Pancreas (tissue), 10 donors: ENCODE measurements at regions not wholly inside any gene's neighbourhood (a gene's known extent, or its start where the extent isn't known, plus 50 kb on each side); places are given as distances from the start of the nearest gene placed in this dataset.

ENCODE experiments used
- ATAC-seq, 4 donors: fragments of 200-7000 bp; cut with Tn5 transposase; one replicate each; pipeline versions ENCODE4 v1.8.0 to v1.9.1; 2020; ENCODE audit warnings: mild to moderate bottlenecking in 4 of 4, moderate library complexity in 4 of 4
- DNase-seq, 6 donors: peaks; one replicate each; pipeline ENCODE4 v3.0.0-alpha.2; 2020
- FAIRE-seq: peaks from 2 replicates; lab custom pipeline; 2012; peaks lifted over from hg19 to GRCh38; lab: Jason Lieb, UNC
- H3K27ac ChIP-seq, 4 donors: fragments of 200-600 bp; sonication (generic); 1 replicate in 3 of 4; 2 replicates in 1 of 4; pipeline versions ENCODE4 v1.5.0 to v1.8.0; 2020
- H3K27me3 ChIP-seq, 4 donors: fragments of 200-600 bp; one replicate each; pipeline ENCODE4 v1.8.0; 2021
- H3K36me3 ChIP-seq, 3 donors: fragments of 200-600 bp; sonication (generic) in 1 of 3; one replicate each; pipeline versions ENCODE4 v1.5.0 to v1.8.0; 2020 to 2021
- H3K4me1 ChIP-seq, 3 donors: fragments of 200-600 bp; one replicate each; pipeline ENCODE4 v1.8.0; 2021
- H3K4me3 ChIP-seq, 4 donors: fragments of 200-600 bp; sonication (generic) in 2 of 4; one replicate each; pipeline versions ENCODE4 v1.5.0 to v1.8.0; 2020 to 2021
- H3K9me3 ChIP-seq, 4 donors: fragments of 200-600 bp; one replicate each; pipeline ENCODE4 v1.8.0; 2021
- CTCF ChIP-seq, 4 donors: fragments of 200-600 bp; sonication (generic) in 3 of 4; IDR thresholded peaks; one replicate each; pipeline versions ENCODE4 v1.5.0 to v1.8.0; 2021; ENCODE audit warnings: antibody characterized with exemption in 4 of 4
- WGBS, 2 donors: extraction: QIAGEN DNeasy Blood & Tissue Kit; methylation state at CpG; one replicate each; pipeline ENCODE4 v1.1.7; 2013; 5-methylcytosine and 5-hydroxymethylcytosine counted together
- intact Hi-C, 3 donors: fragments of 100-400 bp; cut with DNase I; formaldehyde crosslinking; loops; one replicate each; pipeline versions ENCODE4 v1.11.1 to v1.14.2; 2022
- donor health status: healthy with polysubstance abuse.
- donor health status: DM: no; HTN: no; CAD: no; lungs with moderate emphysema.
- donor health status: DM: no; HTN: no; CAD: no.
- donor health status: control.
- donor health status: control.
- donor health status: Bipolar disorder and iron deficiency.
- donor health status: DM: yes; HTN: yes; CAD: no.
- donor health status: DM: no; HTN: no; CAD: no.
- donor health status: DM: no; HTN: no; CAD: no.
- donor health status: DM: yes; HTN: yes; CAD: no.

- H3K27me3 ChIP-seq = peaks cover 0 to 17% (median 5%) of the 10 kb centered on the region in 4 donors
- ATAC-seq (peak; percentile 38 to 73 (median 61)), FAIRE-seq (no peak), DNase-seq (peak in 2 of 6 donors; percentile 36 to 74)
- H3K4me3 ChIP-seq = peak overlapping the region in 3 of 4 donors; percentile 29 to 42 (median 32)
- no peaks in the 10 kb centered on the region for H3K4me1 ChIP-seq
- no peaks in the 10 kb centered on the region for H3K36me3 ChIP-seq
- intact Hi-C loops = no loop called here
- WGBS, 2 donors = 2 to 7% methylated on average over 50 to 63 of the region's 63 CpGs
- no peak for TF ChIP-seq CTCF (IDR thresholded peaks at IDR 0.05)
- H3K27ac ChIP-seq = no peak overlapping the region
- H3K9me3 ChIP-seq = no peaks in the 10 kb centered on the region
Observed at GRCh38 chr14:103273145-103273744, 60.8 kb upstream of the EIF5 start.

GRCh38 chr14:103273745-103274615, 60.1 kb upstream of the EIF5 start:
- FAIRE-seq (no peak), ATAC-seq (peak in 2 of 4 donors; percentile 19 to 31), DNase-seq (no peak)
- H3K4me3 ChIP-seq = peak overlapping the region in 3 of 4 donors; percentile 29 to 42 (median 32)
- no peak for TF ChIP-seq CTCF (IDR thresholded peaks at IDR 0.05)
- peaks cover 0 to 17% (median 5%) of the 10 kb centered on the region in 4 donors for H3K27me3 ChIP-seq
- H3K4me1 ChIP-seq = no peaks in the 10 kb centered on the region
- H3K9me3 ChIP-seq = no peaks in the 10 kb centered on the region
- H3K27ac ChIP-seq = no peak overlapping the region
- 21 to 29% methylated on average over 65 to 78 of the region's 79 CpGs for WGBS, 2 donors
- intact Hi-C loops = no loop called here
- H3K36me3 ChIP-seq = no peaks in the 10 kb centered on the region

GRCh38 chr14:103275000-103275399, 59.0 kb upstream of the EIF5 start:
- ATAC-seq (no peak), FAIRE-seq (no peak)
- intact Hi-C loops = no loop called here

GRCh38 chr14:103277931-103278330, 56.1 kb upstream of the EIF5 start:
- no peak overlapping the region for H3K4me3 ChIP-seq
- no peaks in the 10 kb centered on the region for H3K4me1 ChIP-seq
- no peaks in the 10 kb centered on the region for H3K36me3 ChIP-seq
- intact Hi-C loops = no loop called here
- WGBS, 2 donors = 90% methylated on average over 8 of the region's 8 CpGs
- no peak overlapping the region for H3K27ac ChIP-seq
- no peak for DNase-seq
- H3K9me3 ChIP-seq = no peaks in the 10 kb centered on the region
- no peak for TF ChIP-seq CTCF (IDR thresholded peaks at IDR 0.05)
- H3K27me3 ChIP-seq = peaks cover 0 to 17% (median 5%) of the 10 kb centered on the region in 4 donors
- no peak for ATAC-seq
- FAIRE-seq = no peak

More at GRCh38 chr14:103275000-103275399, 59.0 kb upstream of the EIF5 start:
- H3K4me3 ChIP-seq = no peak overlapping the region
- no peaks in the 10 kb centered on the region for H3K4me1 ChIP-seq
- H3K9me3 ChIP-seq = no peaks in the 10 kb centered on the region
- no peaks in the 10 kb centered on the region for H3K36me3 ChIP-seq
- peaks cover 0 to 17% (median 5%) of the 10 kb centered on the region in 4 donors for H3K27me3 ChIP-seq
- no peak overlapping the region for H3K27ac ChIP-seq
- DNase-seq = no peak
- no peak for TF ChIP-seq CTCF (IDR thresholded peaks at IDR 0.05)
